Trophoblast cell (in vitro differentiated cells and primary cell): ENCODE measurements at regions not wholly inside any gene's neighbourhood (a gene's known extent, or its start where the extent isn't known, plus 50 kb on each side); places are given as distances from the start of the nearest gene placed in this dataset.

ENCODE experiments used
- DNase-seq, 2 donors: peaks; one replicate each; pipeline ENCODE4 v3.0.0-alpha.2; 2016
- H2AFZ ChIP-seq: 2 replicates; pipeline ENCODE4 v1.6.1; 2013; ENCODE audit warnings: low read length, moderate library complexity, mild to moderate bottlenecking; ENCODE audit not compliant: insufficient read depth, poor library complexity
- H2AK5ac ChIP-seq: 2 replicates; pipeline ENCODE4 v1.6.1; 2013; ENCODE audit warnings: mild to moderate bottlenecking, low read length
- H2BK120ac ChIP-seq: 2 replicates; pipeline ENCODE4 v1.6.1; 2013; ENCODE audit warnings: low read length, mild to moderate bottlenecking, moderate library complexity; ENCODE audit not compliant: insufficient read depth, poor library complexity
- H2BK12ac ChIP-seq: 2 replicates; pipeline ENCODE4 v1.6.1; 2013; ENCODE audit warnings: mild to moderate bottlenecking, low read length, moderate library complexity
- H2BK5ac ChIP-seq: 2 replicates; pipeline ENCODE4 v1.6.1; 2013; ENCODE audit warnings: low read length, low read depth, moderate library complexity, mild to moderate bottlenecking; ENCODE audit not compliant: poor library complexity
- H3K14ac ChIP-seq: 2 replicates; pipeline ENCODE4 v1.6.1; 2013; ENCODE audit warnings: mild to moderate bottlenecking, low read length
- H3K18ac ChIP-seq: 2 replicates; pipeline ENCODE4 v1.6.1; 2013; ENCODE audit warnings: mild to moderate bottlenecking, low read length
- H3K23ac ChIP-seq: 2 replicates; pipeline ENCODE4 v1.6.1; 2013; ENCODE audit warnings: low read length
- H3K27ac ChIP-seq: 2 replicates; pipeline ENCODE4 v1.5.1; 2013; ENCODE audit warnings: low read depth, mild to moderate bottlenecking, inconsistent platforms, low read length, moderate library complexity
- H3K27me3 ChIP-seq: 2 replicates; pipeline ENCODE4 v1.6.1; 2013; ENCODE audit warnings: inconsistent platforms, mild to moderate bottlenecking, low read length, moderate library complexity; ENCODE audit not compliant: insufficient read depth
- H3K36me3 ChIP-seq, 2 experiments: 1 replicate in 1 of 2; 2 replicates in 1 of 2; pipeline ENCODE4 v1.6.1; 2013; ENCODE audit warnings: low read length in 2 of 2, mild to moderate bottlenecking in 2 of 2, moderate library complexity in 1 of 2; ENCODE audit not compliant: insufficient read depth in 2 of 2, control insufficient read depth in 1 of 2
- H3K4ac ChIP-seq: 2 replicates; pipeline ENCODE4 v1.6.1; 2013; ENCODE audit warnings: low read depth, mild to moderate bottlenecking, low read length, moderate library complexity
- H3K4me1 ChIP-seq, 2 experiments: 1 replicate in 1 of 2; 2 replicates in 1 of 2; pipeline ENCODE4 v1.6.1; 2013; ENCODE audit warnings: low read length in 2 of 2, mild to moderate bottlenecking in 2 of 2, moderate library complexity in 1 of 2; ENCODE audit not compliant: insufficient read depth in 2 of 2, control insufficient read depth in 1 of 2
- H3K4me2 ChIP-seq: 2 replicates; pipeline ENCODE4 v1.6.1; 2013; ENCODE audit warnings: inconsistent platforms, mild to moderate bottlenecking, low read length, moderate library complexity
- H3K4me3 ChIP-seq: 2 replicates; pipeline ENCODE4 v1.5.1; 2013; ENCODE audit warnings: mild to moderate bottlenecking, low read depth, low read length, inconsistent platforms
- H3K79me1 ChIP-seq: one replicate; pipeline ENCODE4 v1.6.1; 2013; ENCODE audit warnings: low read length
- H3K79me2 ChIP-seq: 2 replicates; pipeline ENCODE4 v1.6.1; 2013; ENCODE audit warnings: low read length, mild to moderate bottlenecking; ENCODE audit not compliant: control insufficient read depth, insufficient read depth, poor library complexity
- H3K9ac ChIP-seq: 2 replicates; pipeline ENCODE4 v1.6.1; 2013; ENCODE audit warnings: mild to moderate bottlenecking, low read length
- H3K9me3 ChIP-seq: 2 replicates; pipeline ENCODE4 v1.6.1; 2013; ENCODE audit warnings: low read depth, mild to moderate bottlenecking, control low read depth, inconsistent platforms, low read length; ENCODE audit not compliant: insufficient read depth
- H4K12ac ChIP-seq: 2 replicates; pipeline ENCODE4 v1.6.1; 2013; ENCODE audit warnings: low read depth, mild to moderate bottlenecking, low read length, moderate library complexity
- H4K8ac ChIP-seq: 2 replicates; pipeline ENCODE4 v1.6.1; 2013; ENCODE audit warnings: low read depth, mild to moderate bottlenecking, low read length, moderate library complexity
- H4K91ac ChIP-seq: one replicate; pipeline ENCODE4 v1.6.1; 2013; ENCODE audit warnings: low read depth, mild to moderate bottlenecking, low read length, moderate library complexity
- WGBS: extraction: QIAGEN DNeasy Blood & Tissue Kit; methylation state at CpG from one replicate; pipeline ENCODE4 v1.1.7; 2013; ENCODE audit warnings: missing lambda C conversion rate; ENCODE audit not compliant: insufficient read length, insufficient coverage; ENCODE audit errors: extremely low coverage; 5-methylcytosine and 5-hydroxymethylcytosine counted together

DNA sequence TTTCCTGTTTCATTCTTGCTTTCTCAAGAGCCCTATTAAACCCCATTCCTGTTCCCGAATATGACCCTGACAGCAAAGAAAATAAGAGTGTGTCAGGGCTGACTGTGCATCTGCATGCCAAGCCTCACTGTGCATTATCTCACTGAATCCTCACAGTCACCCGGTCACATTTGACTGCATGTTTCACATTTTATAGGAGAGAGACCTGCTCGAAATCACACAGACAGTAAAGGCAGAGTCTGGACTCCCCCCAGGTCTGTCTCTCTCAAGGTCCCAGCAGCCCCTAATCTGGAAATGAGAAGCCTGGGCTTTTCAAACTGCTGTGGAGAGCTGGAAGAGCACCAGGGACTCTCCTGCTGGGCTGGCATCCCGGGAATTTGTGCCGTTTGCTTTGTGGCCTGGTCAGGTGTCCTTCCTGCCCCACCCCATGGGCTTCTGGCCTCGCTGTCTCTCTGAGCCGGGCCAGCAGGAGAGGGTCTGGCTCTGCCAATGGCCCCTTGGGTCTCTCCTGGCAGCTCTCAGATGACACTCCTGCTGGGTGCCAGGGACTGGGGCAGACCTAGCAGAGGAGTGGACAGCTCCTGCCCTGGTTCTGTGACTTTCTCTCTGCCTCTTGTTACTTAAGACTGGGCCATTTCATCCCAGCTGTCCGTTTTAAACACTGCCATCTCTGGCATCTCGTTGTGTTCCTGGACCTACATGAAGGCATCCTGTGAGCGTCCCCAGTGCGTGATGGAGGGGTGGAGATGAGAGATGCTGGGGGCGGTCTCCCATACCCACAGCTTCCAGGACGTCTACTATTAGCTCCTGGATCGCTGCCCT, 173.6 kb downstream of the ARHGAP12 start:
- Histone ChIP-seq H2BK12ac (no peak overlapping the region), H3K36me3 (no peaks in the 10 kb centered on the region), H2AFZ (no peak overlapping the region), H3K27ac (peak overlapping the region; percentile 3), H3K79me1 (peaks cover 8% of the 10 kb centered on the region), H4K8ac (no peak overlapping the region), H3K23ac (no peak overlapping the region), H3K4me1 (peaks cover 8 to 11% of the 10 kb centered on the region in 2 experiments), H3K4ac (no peak overlapping the region), H2BK120ac (no peak overlapping the region), H3K14ac (no peak overlapping the region), H3K4me2 (no peak overlapping the region), H3K4me3 (no peak overlapping the region), H4K91ac (no peak overlapping the region), H2BK5ac (no peak overlapping the region), H2AK5ac (no peak overlapping the region), H3K9me3 (no peaks in the 10 kb centered on the region), H4K12ac (no peak overlapping the region), H3K27me3 (no peaks in the 10 kb centered on the region), H3K9ac (peak overlapping the region; percentile 34), H3K18ac (no peak overlapping the region), H3K79me2 (no peaks in the 10 kb centered on the region)
- DNase-seq, result peak; percentile 55 to 77
- no CpG with 5 or more reads among the region's 14 CpGs for WGBS

- no peak overlapping the region for H2BK5ac ChIP-seq
- H4K8ac ChIP-seq, result peak overlapping the region; percentile 13
- peak; percentile 69 to 89 for DNase-seq
Measured at GRCh38 chr10:31753681-31754080, 174.9 kb downstream of the ARHGAP12 start.

GRCh38 chr10:31752170-31752569, 176.5 kb downstream of the ARHGAP12 start:
- no peak overlapping the region for H3K4me2 ChIP-seq
- H3K4ac ChIP-seq, result no peak overlapping the region
- no peak overlapping the region for H2BK120ac ChIP-seq
- no peak overlapping the region for H3K4me3 ChIP-seq
- no peak overlapping the region for H2AK5ac ChIP-seq
- peaks cover 8 to 11% of the 10 kb centered on the region in 2 experiments for H3K4me1 ChIP-seq
- H2AFZ ChIP-seq, result no peak overlapping the region
- no peak overlapping the region for H3K18ac ChIP-seq
- no peak overlapping the region for H4K8ac ChIP-seq
- peaks cover 2% of the 10 kb centered on the region for H3K79me1 ChIP-seq
- no peak overlapping the region for H4K91ac ChIP-seq
- H3K9me3 ChIP-seq, result no peaks in the 10 kb centered on the region
- H3K9ac ChIP-seq, result no peak overlapping the region
- no peaks in the 10 kb centered on the region for H3K36me3 ChIP-seq
- no peak overlapping the region for H3K27ac ChIP-seq
- no peak overlapping the region for H3K23ac ChIP-seq
- DNase-seq, result no peak
- no peaks in the 10 kb centered on the region for H3K79me2 ChIP-seq
- H4K12ac ChIP-seq, result no peak overlapping the region
- no peak overlapping the region for H2BK5ac ChIP-seq
- H3K14ac ChIP-seq, result no peak overlapping the region
- H2BK12ac ChIP-seq, result no peak overlapping the region
- no peaks in the 10 kb centered on the region for H3K27me3 ChIP-seq
- no CpG with 5 or more reads among the region's 1 CpG for WGBS

More at GRCh38 chr10:31753681-31754080, 174.9 kb downstream of the ARHGAP12 start:
- no CpG with 5 or more reads among the region's 6 CpGs for WGBS
- H3K4me3 ChIP-seq, result no peak overlapping the region
- no peaks in the 10 kb centered on the region for H3K9me3 ChIP-seq
- H3K18ac ChIP-seq, result no peak overlapping the region
- peaks cover 8 to 11% of the 10 kb centered on the region in 2 experiments for H3K4me1 ChIP-seq
- H4K91ac ChIP-seq, result no peak overlapping the region
- H3K23ac ChIP-seq, result no peak overlapping the region
- H2AK5ac ChIP-seq, result no peak overlapping the region
- no peaks in the 10 kb centered on the region for H3K27me3 ChIP-seq
- H3K79me2 ChIP-seq, result no peaks in the 10 kb centered on the region
- no peak overlapping the region for H2AFZ ChIP-seq
- no peak overlapping the region for H4K12ac ChIP-seq
- no peak overlapping the region for H3K9ac ChIP-seq
- no peaks in the 10 kb centered on the region for H3K36me3 ChIP-seq
- H2BK120ac ChIP-seq, result no peak overlapping the region
- no peak overlapping the region for H3K4me2 ChIP-seq
- H2BK12ac ChIP-seq, result peak overlapping the region; percentile 23
- H3K79me1 ChIP-seq, result peaks cover 2% of the 10 kb centered on the region
- no peak overlapping the region for H3K4ac ChIP-seq
- no peak overlapping the region for H3K14ac ChIP-seq
- no peak overlapping the region for H3K27ac ChIP-seq

DNA sequence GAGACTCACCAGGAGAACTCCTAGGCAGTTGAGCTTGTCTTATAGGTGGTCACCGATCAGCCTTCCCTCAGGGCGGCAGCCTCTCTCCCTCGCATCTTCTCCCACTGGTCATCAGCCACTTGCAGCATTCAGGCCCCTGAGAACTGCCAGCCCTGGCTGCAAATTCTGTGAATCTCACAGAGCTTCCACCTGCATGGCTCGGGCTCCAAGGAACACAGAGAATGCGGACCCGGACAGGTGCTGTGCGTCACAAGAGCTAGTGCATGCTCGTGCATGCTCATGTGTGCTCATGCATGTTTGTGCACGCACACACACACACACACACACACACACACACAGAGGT, 176.9 kb downstream of the ARHGAP12 start:
- no peaks in the 10 kb centered on the region for H3K9me3 ChIP-seq
- H3K9ac ChIP-seq, result no peak overlapping the region
- DNase-seq, result no peak
- no peak overlapping the region for H3K4ac ChIP-seq
- H2BK120ac ChIP-seq, result no peak overlapping the region
- no peak overlapping the region for H3K14ac ChIP-seq
- no peak overlapping the region for H3K23ac ChIP-seq
- H2BK5ac ChIP-seq, result no peak overlapping the region
- H3K4me1 ChIP-seq, result peaks cover 8 to 11% of the 10 kb centered on the region in 2 experiments
- no peak overlapping the region for H3K4me2 ChIP-seq
- H2BK12ac ChIP-seq, result no peak overlapping the region
- no peaks in the 10 kb centered on the region for H3K79me2 ChIP-seq
- H2AFZ ChIP-seq, result no peak overlapping the region
- no peaks in the 10 kb centered on the region for H3K36me3 ChIP-seq
- H4K91ac ChIP-seq, result no peak overlapping the region
- no peak overlapping the region for H4K8ac ChIP-seq
- H3K27ac ChIP-seq, result no peak overlapping the region
- H2AK5ac ChIP-seq, result no peak overlapping the region
- H3K27me3 ChIP-seq, result no peaks in the 10 kb centered on the region
- H3K79me1 ChIP-seq, result peaks cover 2% of the 10 kb centered on the region
- H4K12ac ChIP-seq, result no peak overlapping the region
- no peak overlapping the region for H3K4me3 ChIP-seq
- H3K18ac ChIP-seq, result no peak overlapping the region
- no CpG with 5 or more reads among the region's 9 CpGs for WGBS
